Right cardiac atrium (tissue), 5 donors: ENCODE measurements at regions not wholly inside any gene's neighbourhood (a gene's known extent, or its start where the extent isn't known, plus 50 kb on each side); places are given as distances from the start of the nearest gene placed in this dataset.

Experiments
- ATAC-seq, 2 donors: fragments of 200-7000 bp; cut with Tn5 transposase; one replicate each; pipeline versions ENCODE4 v1.8.0 to v1.9.1; 2020; ENCODE audit warnings: moderate library complexity in 2 of 2, mild to moderate bottlenecking in 1 of 2
- DNase-seq, 3 donors: peaks; one replicate each; pipeline ENCODE4 v3.0.0-alpha.2; 2020
- H3K27ac ChIP-seq: one replicate; pipeline ENCODE4 v1.5.1; 2013; ENCODE audit warnings: mild to moderate bottlenecking, low read length, control low read depth, moderate library complexity
- H3K27me3 ChIP-seq: one replicate; pipeline ENCODE4 v1.6.1; 2013; ENCODE audit not compliant: control insufficient read depth, insufficient read depth
- H3K4me1 ChIP-seq: one replicate; pipeline ENCODE4 v1.6.1; 2013; ENCODE audit warnings: low read length; ENCODE audit not compliant: control insufficient read depth, insufficient read depth
- H3K4me3 ChIP-seq: one replicate; pipeline ENCODE4 v1.5.1; 2013; ENCODE audit warnings: low read length, control low read depth
- H3K9me3 ChIP-seq: one replicate; pipeline ENCODE4 v1.6.1; 2013; ENCODE audit warnings: low read length; ENCODE audit not compliant: control insufficient read depth
- WGBS: extraction: QIAGEN DNeasy Blood & Tissue Kit; methylation state at CpG from one replicate; pipeline ENCODE4 v1.1.7; 2013; 5-methylcytosine and 5-hydroxymethylcytosine counted together
- intact Hi-C, 4 donors: fragments of 100-400 bp; cut with DNase I; formaldehyde crosslinking; loops; one replicate each; pipeline versions ENCODE4 v1.11.0 to v1.14.0; 2022 to 2023
- donor health status: healthy with polysubstance abuse.
- donor health status: DM: no; HTN: yes; CAD: no.
- donor health status: DM: no; HTN: no; CAD: no.
- donor health status: DM: no; HTN: yes; CAD: no; lungs with severe emphysema.
- donor health status: DM: yes; HTN: yes; CAD: no.

DNA sequence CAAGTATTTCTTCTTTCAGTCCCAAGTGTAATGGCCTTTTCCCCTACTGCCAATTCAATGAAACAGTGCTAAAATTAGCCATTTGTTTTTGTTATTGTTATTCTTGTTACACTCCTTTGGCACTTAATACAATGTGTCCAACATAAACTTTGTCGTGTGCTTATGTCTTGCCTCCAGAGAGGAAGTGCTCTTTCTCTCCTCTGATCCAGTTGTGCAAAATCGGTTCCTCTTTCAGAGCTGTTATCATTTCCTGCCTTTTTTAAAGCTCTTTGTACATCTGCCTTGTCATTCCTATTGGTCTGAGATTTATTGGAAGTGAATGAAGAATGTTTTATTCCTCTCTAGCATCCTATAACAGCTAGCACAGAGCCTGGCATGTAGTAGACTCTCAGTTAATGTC is 623.2 kb upstream of the ID2 start:
- Histone ChIP-seq H3K4me3 (no peak overlapping the region), H3K27me3 (no peaks in the 10 kb centered on the region), H3K4me1 (no peaks in the 10 kb centered on the region), H3K27ac (no peak overlapping the region), H3K9me3 (no peaks in the 10 kb centered on the region)
- intact Hi-C loops: no loop called here
- 19% methylated on average over 2 of the region's 2 CpGs for WGBS
- ATAC-seq (peak; percentile 40 to 57), DNase-seq (no peak)

GRCh38 chr2:8059255-8059654 is 622.6 kb upstream of the ID2 start:
- no peak for DNase-seq
- no peaks in the 10 kb centered on the region for H3K9me3 ChIP-seq
- no peak overlapping the region for H3K4me3 ChIP-seq
- H3K27ac ChIP-seq: no peak overlapping the region
- intact Hi-C loops: no loop called here
- H3K4me1 ChIP-seq: no peaks in the 10 kb centered on the region
- WGBS: 93% methylated on average over 3 of the region's 3 CpGs
- ATAC-seq: no peak
- no peaks in the 10 kb centered on the region for H3K27me3 ChIP-seq

GRCh38 chr2:8059794-8060193 is 622.1 kb upstream of the ID2 start:
- WGBS: 80% methylated on average over 4 of the region's 4 CpGs
- no peak overlapping the region for H3K27ac ChIP-seq
- H3K4me1 ChIP-seq: no peaks in the 10 kb centered on the region
- no peaks in the 10 kb centered on the region for H3K27me3 ChIP-seq
- H3K4me3 ChIP-seq: no peak overlapping the region
- DNase-seq: no peak
- ATAC-seq: no peak
- intact Hi-C loops: no loop called here
- no peaks in the 10 kb centered on the region for H3K9me3 ChIP-seq

- intact Hi-C loops: no loop called here
- 88% methylated on average over 9 of the region's 9 CpGs for WGBS
- no peaks in the 10 kb centered on the region for H3K4me1 ChIP-seq
- no peaks in the 10 kb centered on the region for H3K9me3 ChIP-seq
- DNase-seq: no peak
- no peak overlapping the region for H3K27ac ChIP-seq
- ATAC-seq: no peak
- H3K27me3 ChIP-seq: no peaks in the 10 kb centered on the region
- no peak overlapping the region for H3K4me3 ChIP-seq
Observed at GRCh38 chr2:8061219-8061618, 620.6 kb upstream of the ID2 start.

DNA sequence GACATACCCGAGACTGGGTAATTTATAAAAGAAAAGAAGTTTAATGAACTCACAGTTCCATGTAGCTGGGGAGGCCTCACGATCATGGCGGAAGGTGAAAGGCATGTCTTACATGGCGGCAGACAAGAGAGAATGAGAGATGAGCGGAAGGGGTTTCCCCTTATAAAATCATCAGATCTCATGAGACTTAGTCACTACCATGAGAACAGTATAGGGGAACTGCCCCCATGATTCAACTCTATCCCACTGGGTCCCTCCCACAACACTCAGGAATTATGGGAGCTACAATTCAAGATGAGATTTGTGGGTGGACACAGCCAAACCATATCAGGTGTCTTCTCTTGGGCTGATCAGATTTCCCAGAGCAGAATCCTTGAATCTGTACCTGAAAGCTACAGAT is 617.3 kb upstream of the ID2 start:
- ATAC-seq (no peak), DNase-seq (no peak)
- 97% methylated on average over 5 of the region's 5 CpGs for WGBS
- intact Hi-C loops: no loop called here
- no peaks in the 10 kb centered on the region for H3K4me1 ChIP-seq
- H3K9me3 ChIP-seq: no peaks in the 10 kb centered on the region
- no peak overlapping the region for H3K4me3 ChIP-seq
- no peaks in the 10 kb centered on the region for H3K27me3 ChIP-seq
- no peak overlapping the region for H3K27ac ChIP-seq

DNA sequence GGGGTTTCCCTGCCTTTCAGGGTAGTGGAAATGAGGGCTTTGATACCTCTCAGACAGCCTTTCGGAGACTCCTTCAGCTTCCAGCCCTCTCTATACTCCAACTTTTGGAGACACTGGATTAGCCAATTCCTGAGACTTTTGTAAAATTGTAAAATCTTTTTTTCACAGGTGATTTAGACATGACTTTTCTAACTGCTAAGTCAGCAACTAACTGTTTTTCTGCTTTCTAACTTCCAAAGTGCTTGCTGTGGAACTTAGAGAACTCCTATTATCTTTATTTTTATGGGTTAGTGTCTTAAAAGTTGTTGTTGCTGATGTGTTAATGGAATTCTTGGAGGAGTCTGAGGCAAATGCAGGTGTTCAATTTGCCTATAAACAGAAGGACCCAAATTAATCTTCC is 616.7 kb upstream of the ID2 start:
- Histone ChIP-seq H3K27ac (no peak overlapping the region), H3K4me3 (no peak overlapping the region), H3K27me3 (no peaks in the 10 kb centered on the region), H3K9me3 (no peaks in the 10 kb centered on the region), H3K4me1 (no peaks in the 10 kb centered on the region)
- 98% methylated on average over 1 of the region's 1 CpG for WGBS
- intact Hi-C loops: no loop called here
- ATAC-seq (no peak), DNase-seq (no peak)

DNA sequence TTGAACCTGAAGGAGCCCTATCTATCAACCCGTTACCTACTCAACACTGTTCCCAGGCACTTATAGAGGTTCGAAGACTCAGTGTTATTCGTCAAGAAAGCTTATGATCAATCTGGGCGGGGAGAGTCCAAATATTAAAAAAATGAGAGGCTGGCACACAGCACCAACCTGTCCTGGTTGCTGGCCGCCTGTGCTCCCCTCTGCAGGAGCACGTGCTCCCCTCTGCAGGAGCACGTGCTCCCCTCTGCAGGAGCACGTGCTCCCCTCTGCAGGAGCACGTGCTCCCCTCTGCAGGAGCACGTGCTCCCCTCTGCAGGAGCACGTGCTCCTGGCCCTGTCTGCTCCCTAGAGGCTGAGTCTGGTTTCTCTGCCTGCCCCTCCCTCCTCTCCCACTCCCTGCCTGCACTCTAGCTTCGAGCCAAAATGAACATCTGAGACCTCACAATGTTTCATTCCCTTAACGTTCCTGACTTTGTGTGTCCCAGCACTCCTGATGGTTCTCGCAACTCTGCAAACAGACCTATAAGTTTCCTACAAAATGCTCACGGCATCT is 614.0 kb upstream of the ID2 start:
- no peak for ATAC-seq
- 79% methylated on average over 15 of the region's 15 CpGs for WGBS
- Histone ChIP-seq H3K4me1 (peaks cover 1% of the 10 kb centered on the region), H3K27ac (no peak overlapping the region), H3K4me3 (no peak overlapping the region), H3K9me3 (no peaks in the 10 kb centered on the region), H3K27me3 (no peaks in the 10 kb centered on the region)
- no peak for DNase-seq
- intact Hi-C loops: no loop called here

DNA sequence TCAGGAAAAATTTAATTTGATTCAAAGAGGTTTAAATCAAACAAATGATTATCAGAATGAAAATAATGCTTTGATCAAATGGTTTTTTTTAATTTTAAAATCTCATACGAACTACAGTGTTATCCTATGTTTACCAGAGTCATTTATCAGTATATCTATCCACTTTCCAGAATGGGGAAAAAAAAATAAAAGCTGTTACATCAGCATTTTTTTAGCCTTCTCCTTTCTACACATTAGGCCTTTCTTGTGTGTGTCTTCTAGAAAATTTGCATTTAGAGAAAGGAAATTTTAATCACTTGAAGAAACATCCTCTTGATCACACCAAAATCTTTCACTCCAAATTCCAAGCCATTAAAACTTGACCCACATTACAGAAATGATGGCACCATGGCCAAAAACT is 608.9 kb upstream of the ID2 start:
- H3K27me3 ChIP-seq: no peaks in the 10 kb centered on the region
- ATAC-seq (no peak), DNase-seq (no peak)
- H3K4me3 ChIP-seq: no peak overlapping the region
- no peaks in the 10 kb centered on the region for H3K9me3 ChIP-seq
- H3K4me1 ChIP-seq: peaks cover 1% of the 10 kb centered on the region
- 80% methylated on average over 1 of the region's 1 CpG for WGBS
- no peak overlapping the region for H3K27ac ChIP-seq
- intact Hi-C loops: no loop called here

- no peaks in the 10 kb centered on the region for H3K9me3 ChIP-seq
- 88% methylated on average over 7 of the region's 7 CpGs for WGBS
- no peaks in the 10 kb centered on the region for H3K27me3 ChIP-seq
- intact Hi-C loops: no loop called here
- DNase-seq (no peak), ATAC-seq (no peak)
- no peak overlapping the region for H3K4me3 ChIP-seq
- H3K4me1 ChIP-seq: peaks cover 1% of the 10 kb centered on the region
- H3K27ac ChIP-seq: no peak overlapping the region
Observed at GRCh38 chr2:8073916-8074315, 607.9 kb upstream of the ID2 start.

GRCh38 chr2:8076448-8077342 is 605.2 kb upstream of the ID2 start:
- H3K27ac ChIP-seq: no peak overlapping the region
- no peaks in the 10 kb centered on the region for H3K9me3 ChIP-seq
- no peak overlapping the region for H3K4me3 ChIP-seq
- DNase-seq (no peak), ATAC-seq (no peak)
- H3K4me1 ChIP-seq: peaks cover 1% of the 10 kb centered on the region
- no peaks in the 10 kb centered on the region for H3K27me3 ChIP-seq
- intact Hi-C loops: no loop called here
- WGBS: 80% methylated on average over 6 of the region's 6 CpGs

DNA sequence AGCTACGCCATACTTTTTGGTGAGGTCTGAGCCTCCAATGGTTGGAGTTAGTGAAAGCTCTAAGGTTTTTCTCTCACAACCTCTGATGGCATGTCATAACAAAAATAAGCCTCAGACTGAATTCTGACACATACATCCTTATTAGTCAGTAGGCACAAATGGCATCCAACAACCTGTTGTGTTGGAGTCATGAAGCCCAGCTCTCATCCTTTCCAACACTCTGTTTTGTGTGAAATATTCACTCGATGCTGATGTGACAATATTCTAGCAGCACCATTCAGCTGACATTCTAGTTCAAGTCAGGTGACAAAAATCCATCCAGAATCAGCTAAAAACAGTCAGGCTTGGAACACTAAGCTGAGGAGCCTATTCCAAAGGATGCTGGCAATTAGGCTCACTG is 603.2 kb upstream of the ID2 start:
- ATAC-seq (no peak), DNase-seq (no peak)
- intact Hi-C loops: no loop called here
- Histone ChIP-seq H3K27ac (no peak overlapping the region), H3K4me3 (no peak overlapping the region), H3K27me3 (no peaks in the 10 kb centered on the region), H3K9me3 (no peaks in the 10 kb centered on the region), H3K4me1 (no peaks in the 10 kb centered on the region)
- WGBS: 97% methylated on average over 2 of the region's 2 CpGs
